HG02938 (cell line): ENCODE measurements at regions not wholly inside any gene's neighbourhood (a gene's known extent, or its start where the extent isn't known, plus 50 kb on each side); places are given as distances from the start of the nearest gene placed in this dataset.
"Not testable (repeated sequence)": the region's sequence is repeated elsewhere in the genome, so short reads cannot be mapped to it uniquely, and the experiment has no call there.

Experiments used
- ATAC-seq: cut with Tn5 transposase; IDR thresholded peaks from one replicate; pipeline ENCODE4 v1.9.1; 2021; ENCODE audit warnings: mild to moderate bottlenecking, moderate library complexity; ENCODE audit not compliant: unreplicated experiment

DNA sequence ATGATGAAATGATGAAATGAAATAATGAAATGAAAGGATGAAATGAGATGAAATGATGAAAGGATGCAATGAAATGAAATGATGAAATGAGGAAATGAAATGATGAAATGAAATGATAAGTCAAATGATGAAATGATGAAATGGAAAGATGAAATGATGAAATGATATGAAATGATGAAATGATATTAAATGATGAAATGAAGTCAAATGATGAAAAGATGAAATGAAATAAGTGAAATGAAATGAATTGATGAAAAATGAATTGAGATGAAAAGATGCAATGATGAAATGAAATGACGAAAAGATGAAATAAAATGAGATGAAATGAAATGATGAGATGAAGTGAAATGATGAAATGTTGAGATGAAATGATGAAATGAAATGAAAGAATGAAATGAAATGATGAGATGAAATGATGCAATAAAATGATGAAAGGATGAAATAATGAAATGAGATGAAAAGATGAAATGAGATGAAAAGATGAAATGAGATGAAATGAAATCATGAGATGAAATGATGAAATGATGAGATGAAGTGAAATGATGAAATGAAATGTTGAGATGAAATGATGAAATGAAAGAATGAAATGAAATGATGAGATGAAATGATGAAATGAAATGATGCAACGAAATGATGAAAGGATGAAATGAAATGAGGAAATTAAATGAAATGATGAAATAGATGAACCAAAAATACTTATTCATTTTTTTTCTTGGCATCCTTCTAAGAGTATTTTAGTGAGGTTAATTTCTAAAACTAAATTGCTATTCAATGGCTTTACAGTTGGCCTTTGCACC lies 139.8 kb upstream of the ERV3-1 start:
- not testable (repeated sequence) for ATAC-seq

DNA sequence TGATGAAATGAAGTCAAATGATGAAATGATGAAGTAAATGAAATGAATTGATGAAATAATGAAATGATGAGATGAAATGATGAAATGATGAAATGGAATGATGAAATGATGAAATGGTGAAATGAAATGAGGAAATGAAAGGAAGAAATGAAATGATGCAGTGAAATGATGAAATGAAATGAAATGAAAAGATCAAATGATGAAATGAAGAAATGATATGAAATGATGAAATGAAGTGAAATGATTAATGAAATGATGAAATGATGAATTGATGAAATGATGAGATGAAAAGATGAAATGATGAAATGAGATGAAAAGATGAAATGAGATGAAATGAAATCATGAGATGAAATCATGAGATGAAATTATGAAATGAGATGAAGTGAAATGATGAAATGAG lies 139.2 kb upstream of the ERV3-1 start:
- not testable (repeated sequence) for ATAC-seq

DNA sequence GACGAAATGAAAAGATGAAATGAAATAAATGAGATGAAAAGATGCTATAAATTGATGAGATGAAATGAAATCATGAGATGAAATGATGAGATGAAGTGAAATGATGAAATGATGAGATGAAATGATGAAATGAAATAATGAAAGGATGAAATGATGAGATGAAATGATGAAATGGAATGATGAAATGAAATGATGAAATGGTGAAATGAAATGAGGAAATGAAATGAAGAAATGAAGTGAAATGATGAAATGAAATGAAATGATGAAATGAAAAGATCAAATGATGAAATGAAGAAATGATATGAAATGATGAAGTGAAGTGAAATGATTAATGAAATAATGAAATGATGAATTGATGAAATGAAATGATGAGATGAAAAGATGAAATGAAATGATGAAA lies 138.5 kb upstream of the ERV3-1 start:
- ATAC-seq, result not testable (repeated sequence)

GRCh38 chr7:65144557-65144956 lies 138.1 kb upstream of the ERV3-1 start:
- ATAC-seq, result not testable (repeated sequence)

DNA sequence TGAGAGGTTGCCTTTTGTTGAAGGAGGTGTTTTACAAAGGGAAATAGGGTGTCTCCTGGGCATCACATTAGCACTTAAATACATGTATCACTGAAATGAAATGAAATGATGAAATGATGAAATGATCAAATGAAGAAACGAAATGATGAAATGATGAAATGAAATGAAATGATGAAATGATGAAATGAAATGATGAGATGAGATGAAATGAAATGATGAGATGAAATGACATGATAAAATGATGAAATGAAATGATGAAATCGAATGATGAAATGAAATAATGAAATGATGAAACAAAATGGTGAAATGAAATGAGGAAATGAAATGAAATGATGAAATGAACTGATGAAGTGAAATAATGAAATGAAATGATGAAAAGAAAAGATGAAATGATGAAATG lies 137.6 kb upstream of the ERV3-1 start:
- not testable (repeated sequence) for ATAC-seq

DNA sequence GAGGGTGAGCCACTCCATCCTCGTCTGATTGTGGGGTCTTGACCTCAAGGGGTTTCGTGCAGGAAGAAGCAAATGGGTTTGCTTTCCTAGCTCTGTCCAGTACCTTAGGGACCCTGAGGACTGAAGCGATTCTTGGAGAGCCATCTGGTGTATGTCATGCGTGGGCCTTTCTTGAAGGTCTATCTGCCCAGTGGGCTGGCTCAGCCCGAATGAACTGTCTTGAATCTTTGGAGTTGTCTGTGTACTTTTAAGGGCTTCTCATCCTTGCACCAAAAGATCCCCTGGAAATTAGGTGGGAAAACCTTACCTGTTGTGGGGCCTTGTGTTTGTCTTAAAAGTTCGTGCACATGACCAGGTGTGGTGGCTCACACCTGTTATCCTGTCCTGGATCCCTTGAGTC lies 135.4 kb upstream of the ERV3-1 start:
- not testable (repeated sequence) for ATAC-seq

- ATAC-seq, result not testable (repeated sequence)
Measured at GRCh38 chr7:65141405-65141778, 134.9 kb upstream of the ERV3-1 start.

GRCh38 chr7:65140543-65141404 lies 134.3 kb upstream of the ERV3-1 start:
- ATAC-seq, result not testable (repeated sequence)

DNA sequence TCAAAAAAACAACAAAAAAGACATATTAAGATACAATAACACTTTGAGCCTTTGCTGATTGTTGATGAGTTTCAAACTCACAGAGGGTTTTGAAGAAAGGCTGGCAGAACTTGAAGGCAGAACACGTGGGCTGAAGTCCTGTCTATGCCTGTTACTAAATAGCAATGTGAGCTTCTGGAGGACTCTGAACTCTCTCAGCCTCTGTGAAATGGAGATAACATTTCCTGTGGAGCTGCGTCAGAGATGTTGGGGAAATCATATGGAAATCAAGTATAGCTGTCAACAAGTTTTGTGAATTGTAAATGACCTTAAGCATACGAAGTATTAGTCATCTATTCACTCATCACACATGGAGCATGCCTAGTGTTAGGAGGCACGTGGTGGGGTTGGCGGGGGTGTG lies 130.4 kb upstream of the ERV3-1 start:
- not testable (repeated sequence) for ATAC-seq

DNA sequence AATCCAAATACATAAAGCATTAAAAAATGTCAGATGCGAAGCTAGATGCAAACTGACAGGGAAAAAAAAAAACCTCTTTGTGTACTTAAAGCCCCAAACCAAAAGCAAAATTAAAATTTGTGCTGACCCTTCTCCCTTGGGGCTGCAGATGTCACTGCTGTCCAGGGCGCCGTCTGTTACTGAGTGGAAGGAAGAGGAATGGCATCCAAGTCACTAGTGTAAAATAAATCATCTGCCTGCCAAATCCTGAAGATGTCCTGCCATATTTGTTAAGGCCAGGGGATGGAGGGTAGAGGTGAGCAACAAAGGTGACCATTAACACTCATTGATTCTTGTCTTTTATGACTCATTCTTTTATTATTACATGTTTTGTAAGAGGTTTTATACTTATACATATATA lies 126.6 kb upstream of the ERV3-1 start:
- not testable (repeated sequence) for ATAC-seq

GRCh38 chr7:65132256-65132655 lies 125.8 kb upstream of the ERV3-1 start:
- ATAC-seq, result not testable (repeated sequence)

DNA sequence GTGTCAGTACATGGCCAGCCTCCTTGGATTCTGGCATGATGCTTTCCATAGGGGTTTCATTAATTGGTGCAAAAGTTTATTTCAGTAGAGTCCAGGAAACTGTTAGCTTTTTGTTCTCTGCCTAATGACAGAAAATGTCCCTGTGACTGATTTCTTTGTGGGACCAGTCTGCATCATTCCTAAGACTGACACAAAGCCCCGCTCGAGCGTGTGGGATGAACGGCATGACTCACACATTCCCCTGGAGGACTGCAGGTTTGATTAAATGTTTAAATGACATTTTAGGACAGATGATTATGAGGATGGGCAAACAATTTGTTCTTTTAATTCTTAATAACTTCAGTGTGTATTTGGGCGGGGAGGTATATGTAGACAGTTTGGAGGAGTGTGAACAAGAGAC lies 120.9 kb upstream of the ERV3-1 start:
- not testable (repeated sequence) for ATAC-seq

GRCh38 chr7:65124600-65124999 lies 118.1 kb upstream of the ERV3-1 start:
- not testable (repeated sequence) for ATAC-seq

DNA sequence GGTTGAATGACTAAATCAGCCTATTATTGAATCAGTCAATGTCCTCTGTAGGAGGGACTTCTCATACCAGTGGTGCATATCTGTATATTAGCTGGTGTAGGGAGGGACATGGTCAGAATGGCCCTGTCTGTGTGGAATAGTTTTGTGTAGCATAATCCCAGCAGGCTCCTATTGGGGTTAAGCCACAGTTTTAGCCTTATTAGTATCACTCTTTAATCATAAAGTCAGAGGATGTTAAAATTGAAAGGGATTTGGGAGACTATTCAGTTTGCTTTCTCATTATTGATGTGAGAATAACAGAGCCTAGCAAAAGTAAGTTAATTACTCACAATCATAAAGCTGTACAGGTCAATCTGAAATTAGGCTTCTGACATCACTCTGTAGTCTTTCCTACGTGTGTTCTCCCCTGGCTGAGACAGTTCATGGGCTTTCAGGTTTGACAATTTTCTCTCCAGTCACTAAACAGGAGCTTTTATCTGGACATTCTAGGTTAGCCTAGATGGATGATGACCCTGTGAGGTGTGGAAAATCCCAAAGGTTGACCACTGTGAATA lies 99.2 kb upstream of the ERV3-1 start:
- not testable (repeated sequence) for ATAC-seq

- ATAC-seq, result not testable (repeated sequence)
Measured at GRCh38 chr7:65100499-65100898, 94.0 kb upstream of the ERV3-1 start.

- not testable (repeated sequence) for ATAC-seq
Measured at GRCh38 chr7:65081669-65082055, 75.2 kb upstream of the ERV3-1 start.

DNA sequence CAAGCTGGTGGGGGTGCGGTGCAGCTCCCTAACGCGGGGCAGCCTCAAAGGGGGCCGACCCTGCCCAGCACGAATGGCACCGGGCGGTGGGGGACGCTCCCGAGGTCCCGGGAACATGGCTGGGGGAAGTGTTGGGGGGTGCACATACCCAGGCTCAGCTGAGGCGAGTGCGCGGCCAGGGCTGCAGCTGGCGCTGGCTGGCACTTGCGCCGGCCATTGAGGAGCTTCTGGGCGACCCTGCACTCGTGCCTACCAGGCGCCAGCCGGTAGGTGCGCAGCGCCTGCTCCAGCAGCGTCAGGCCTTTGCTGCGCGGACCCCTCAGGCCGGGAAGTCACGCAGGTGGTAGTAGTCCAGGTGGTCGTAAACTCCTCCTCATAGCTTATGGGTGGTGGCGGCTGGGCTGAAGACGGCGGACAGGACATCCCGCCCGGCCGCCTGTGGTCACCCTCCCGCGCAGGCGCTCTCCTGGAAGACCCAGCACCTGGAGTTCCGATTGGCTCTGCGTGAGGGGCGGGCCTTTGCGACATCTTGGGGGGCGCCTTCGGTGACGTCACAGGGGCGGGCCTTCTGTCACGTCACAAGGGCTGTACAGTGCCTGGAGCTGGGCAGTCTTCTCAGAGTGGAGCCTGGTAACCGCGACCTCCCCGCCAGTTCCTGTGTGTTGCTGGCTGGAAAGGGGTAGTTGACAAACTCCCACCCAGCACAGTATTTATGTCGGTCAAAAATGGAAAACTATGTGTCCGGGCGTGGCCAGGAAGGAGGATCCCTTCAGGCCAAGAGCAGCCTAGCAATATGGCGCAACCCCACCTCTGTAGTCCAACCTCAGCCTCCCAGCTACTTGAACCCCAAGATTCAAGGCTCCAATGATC lies 74.5 kb upstream of the ERV3-1 start:
- ATAC-seq, result peak; percentile 99

DNA sequence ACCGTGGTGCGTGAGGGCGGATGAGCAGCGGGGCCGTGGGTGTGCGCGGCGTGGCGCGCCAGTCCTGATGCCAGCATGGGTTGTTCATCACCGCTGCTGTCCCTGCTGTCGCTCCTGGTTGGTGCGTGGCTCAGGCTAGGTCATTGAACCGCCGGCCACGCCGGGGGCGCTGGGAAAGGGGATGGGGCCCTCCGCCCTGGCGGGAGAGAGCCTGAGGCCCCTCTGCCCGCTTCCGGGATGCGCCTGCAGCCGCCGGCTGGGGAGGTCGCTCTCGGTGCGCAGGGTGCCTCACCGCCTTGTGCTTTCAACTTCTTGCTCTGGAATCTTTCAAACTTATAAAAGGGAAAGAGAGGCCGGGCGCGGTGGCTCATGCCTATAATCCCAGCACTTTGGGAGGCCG lies 68.5 kb upstream of the ERV3-1 start:
- ATAC-seq, result not testable (repeated sequence)

DNA sequence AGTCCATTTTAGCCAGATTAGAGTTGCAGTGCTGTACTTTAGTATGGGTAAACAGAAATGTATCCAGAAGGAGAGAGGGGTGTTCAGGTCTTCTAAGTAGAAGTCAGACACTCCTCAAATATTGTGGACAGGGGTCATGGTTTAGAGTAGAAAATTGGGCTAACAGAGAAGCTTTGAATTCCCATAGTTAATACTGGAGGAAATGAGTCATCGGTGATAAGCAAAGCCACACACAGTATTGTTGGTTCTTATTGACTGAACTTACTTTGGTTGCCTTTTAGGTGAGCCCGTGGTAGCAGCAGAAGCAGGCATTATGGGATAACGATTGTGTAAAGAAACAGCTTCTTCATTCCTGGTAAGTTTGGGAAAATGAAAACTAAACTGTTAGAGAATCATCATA lies 66.7 kb upstream of the ERV3-1 start:
- not testable (repeated sequence) for ATAC-seq

GRCh38 chr7:65071854-65072431 lies 65.5 kb upstream of the ERV3-1 start:
- not testable (repeated sequence) for ATAC-seq
